ENCODE measurements at regions not wholly inside any gene's neighbourhood (a gene's known extent, or its start where the extent isn't known, plus 50 kb on each side); places are given as distances from the start of the nearest gene placed in this dataset.
"Not testable (repeated sequence)": the region's sequence is repeated elsewhere in the genome, so short reads cannot be mapped to it uniquely, and the experiment has no call there.

DNA sequence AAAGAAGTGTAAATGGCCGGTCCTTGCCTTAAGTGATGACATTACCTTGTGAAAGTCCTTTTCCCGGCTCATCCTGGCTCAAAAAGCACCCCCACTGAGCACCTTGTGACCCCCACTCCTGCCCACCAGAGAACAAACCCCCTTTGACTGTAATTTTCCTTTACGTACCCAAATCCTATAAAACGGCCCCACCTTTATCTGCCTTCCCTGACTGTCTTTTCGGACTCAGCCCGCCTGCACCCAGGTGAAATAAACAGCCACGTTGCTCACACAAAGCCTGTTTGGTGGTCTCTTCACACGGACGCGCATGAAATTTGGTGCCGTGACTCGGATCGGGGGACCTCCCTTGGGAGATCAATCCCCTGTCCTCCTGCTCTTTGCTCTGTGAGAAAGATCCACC lies 112.4 kb downstream of the NPY start:
- DNase-seq: not testable (repeated sequence)

DNA sequence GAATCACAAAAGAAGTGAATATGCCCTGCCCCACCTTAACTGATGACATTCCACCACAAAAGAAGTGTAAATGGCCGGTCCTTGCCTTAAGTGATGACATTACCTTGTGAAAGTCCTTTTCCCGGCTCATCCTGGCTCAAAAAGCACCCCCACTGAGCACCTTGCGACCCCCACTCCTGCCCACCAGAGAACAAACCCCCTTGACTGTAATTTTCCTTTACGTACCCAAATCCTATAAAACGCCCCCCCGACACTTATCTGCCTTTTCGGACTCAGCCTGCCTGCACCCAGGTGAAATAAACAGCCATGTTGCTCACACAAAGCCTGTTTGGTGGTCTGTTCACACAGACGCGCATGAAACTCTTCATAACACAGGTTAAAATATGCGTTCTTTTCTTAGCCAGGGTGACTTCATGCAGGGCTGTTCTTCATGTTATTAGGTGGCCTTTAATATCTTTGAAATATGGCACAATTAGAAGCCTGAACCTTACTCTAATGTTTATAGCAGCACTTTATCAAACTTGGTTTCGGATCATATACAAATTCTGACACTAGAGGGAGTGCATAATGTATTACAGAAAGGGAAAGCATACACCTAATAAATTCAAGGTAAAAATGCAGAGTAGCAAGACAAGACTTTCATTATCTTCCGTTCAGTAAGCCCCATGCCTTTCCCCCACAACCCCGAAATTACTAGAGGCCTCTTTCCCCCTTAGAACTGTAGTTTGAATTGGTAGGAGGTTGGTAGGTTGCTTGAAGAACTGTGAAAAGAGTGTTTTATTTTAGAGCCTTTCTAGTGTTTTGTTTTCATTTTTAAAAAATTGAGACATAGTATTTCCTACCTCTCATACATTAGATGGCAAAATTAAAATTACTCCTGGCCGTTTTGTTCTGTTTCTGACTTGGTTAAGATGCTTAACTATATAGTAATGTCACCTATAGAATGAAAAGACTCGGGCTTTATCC lies 117.9 kb downstream of the NPY start:
- DNase-seq: peak in 1 of 3 donors; percentile 13

DNA sequence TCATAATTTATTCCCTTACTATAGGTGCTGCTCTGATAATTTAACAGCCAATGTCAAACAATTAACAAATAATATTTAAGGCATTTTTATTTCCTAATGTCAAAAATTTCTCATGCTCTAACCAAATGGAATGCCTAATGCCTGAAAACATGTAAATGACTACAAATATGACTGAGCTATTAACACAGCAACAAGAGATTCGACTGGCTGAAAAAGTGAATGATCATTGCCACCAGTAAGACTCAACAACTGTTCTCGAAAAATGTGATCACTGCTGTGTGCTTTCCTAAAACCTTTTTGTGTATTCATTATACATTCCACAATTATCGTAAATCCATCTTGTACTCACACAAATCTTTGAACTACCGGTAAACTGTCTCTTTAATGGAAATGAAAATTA lies 118.7 kb downstream of the NPY start:
- no peak for DNase-seq

DNA sequence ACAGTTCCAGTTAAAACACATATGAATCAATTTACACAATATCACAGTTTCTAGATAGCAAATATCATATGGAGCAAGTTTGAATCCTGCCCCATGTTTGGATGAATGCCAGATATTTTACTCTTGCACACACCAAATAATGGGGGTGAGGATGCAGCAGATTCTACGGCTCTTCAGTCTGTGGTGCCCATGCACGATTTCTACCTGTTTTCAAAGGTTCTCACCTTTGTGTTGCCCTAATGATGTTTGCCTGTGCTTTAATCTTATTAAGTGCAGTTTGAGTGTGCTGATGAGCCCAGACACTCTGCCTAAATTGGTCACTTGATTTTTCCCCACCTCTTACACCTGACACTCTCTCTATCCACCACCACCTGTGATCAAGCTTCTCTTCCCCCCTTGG lies 119.6 kb downstream of the NPY start:
- DNase-seq: no peak

DNA sequence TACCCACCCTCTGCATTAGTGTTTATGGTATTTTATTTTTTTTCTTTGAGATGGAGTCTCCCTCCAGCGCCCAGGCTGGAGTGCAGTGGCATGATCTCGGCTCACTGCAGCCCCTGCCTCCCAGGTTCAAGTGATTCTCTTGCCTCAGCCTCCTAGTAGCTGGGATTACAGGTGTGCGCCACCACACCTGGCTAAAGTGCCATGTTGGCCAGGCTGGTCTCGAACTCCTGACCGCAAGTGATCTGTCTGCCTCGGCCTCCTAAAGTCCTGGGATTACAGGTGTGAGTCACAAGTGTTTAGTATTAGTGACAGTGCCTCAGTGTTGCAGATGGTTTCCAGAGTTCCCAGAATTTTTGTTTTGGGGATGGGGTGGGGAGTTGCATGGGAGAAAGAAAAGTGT lies 120.3 kb downstream of the NPY start:
- no peak for DNase-seq

DNA sequence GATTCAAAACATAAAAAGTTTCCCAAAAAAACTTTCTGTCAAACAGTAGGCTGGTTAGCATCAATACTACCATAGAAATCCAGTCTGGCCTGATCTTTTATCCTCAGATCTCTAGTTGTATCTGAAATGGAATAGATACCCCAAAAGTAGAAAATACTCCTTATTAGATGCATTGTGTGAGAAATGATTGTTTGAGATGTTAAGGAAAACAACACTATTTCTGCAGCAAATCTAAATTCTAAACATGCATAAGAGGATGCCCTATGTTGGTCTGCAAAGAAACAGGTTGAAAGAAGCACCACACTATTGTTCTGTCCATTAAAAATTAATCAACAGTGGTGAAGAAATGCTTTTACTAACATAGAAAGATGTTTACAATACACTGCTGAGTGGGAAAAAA lies 121.0 kb downstream of the NPY start:
- DNase-seq: no peak

DNA sequence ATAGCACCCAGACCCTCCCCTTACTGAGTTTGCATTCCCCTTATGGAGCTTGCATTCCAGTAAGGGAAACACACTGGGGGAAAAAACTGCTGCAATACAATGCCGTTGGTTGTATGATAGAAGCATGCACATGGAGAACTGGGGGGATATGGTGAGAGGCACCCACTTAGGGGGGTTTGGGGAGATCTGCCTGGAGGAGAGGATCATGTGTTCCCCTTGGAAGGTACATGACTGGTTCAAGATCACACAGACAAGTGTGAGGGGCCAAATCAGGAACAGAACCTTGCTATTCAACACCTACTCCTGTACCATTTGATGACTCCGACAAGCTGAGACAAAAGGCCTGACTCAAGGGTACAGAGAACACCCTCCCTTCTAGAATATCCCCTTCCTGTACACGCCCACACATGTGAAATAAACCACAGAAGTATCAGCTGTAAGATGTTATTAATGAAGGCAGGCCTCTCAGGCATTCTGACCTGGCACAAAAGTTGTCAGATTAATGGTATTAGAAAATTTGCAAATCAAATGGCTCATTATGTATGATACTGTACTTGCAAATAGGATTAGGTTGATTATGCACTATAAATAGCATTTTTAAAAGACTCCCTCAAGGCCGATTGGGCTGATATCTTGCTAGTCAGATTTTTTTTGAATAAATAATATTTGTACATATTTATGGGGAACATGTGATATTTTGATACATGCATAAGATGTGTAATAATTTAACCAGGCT lies 122.2 kb downstream of the NPY start:
- peak in 2 of 3 donors; percentile 1 to 8 for DNase-seq

DNA sequence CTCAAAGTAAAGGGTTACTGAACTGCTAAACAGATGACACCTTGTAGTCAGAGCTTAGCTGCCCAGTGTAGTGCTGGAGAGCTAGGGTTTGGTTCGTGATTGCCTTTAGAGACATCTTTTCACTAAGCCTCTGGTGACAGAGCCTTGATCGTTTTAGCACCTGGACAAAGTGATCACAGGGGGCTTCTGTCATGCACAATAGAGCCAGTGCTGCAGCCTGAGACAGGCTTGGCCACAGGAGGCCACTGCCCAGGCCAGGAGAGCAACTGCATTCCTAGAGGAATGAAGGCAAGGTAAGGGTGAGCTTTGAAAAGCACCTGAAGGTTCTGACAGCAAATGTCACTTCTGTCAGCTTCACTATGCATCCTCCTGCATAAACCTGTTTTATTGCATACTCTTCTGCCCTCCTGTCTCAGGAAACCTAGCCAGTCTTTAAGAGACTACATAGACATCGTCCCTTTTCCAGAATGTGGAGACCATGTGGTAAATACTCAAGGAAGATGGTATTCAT lies 122.9 kb downstream of the NPY start:
- DNase-seq: no peak

DNA sequence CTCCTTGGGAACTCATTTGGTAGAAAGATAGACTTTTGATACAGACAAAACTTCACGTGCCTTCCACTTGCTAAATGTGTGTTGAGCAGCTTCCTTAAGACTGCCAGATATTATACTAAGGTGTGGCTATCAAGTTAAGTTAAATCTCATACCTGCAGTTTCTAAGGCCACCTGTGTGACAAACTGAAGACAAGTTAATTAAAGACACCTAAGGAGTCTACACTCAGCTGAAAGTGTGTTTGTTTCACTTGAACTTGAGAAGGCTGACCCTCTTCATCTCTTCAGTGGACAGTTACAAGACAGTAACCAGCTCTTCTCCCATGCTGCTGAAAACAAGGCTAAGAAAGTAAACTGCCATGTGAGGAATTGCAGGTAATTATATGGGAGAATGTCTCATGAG lies 124.0 kb downstream of the NPY start:
- no peak for DNase-seq

DNA sequence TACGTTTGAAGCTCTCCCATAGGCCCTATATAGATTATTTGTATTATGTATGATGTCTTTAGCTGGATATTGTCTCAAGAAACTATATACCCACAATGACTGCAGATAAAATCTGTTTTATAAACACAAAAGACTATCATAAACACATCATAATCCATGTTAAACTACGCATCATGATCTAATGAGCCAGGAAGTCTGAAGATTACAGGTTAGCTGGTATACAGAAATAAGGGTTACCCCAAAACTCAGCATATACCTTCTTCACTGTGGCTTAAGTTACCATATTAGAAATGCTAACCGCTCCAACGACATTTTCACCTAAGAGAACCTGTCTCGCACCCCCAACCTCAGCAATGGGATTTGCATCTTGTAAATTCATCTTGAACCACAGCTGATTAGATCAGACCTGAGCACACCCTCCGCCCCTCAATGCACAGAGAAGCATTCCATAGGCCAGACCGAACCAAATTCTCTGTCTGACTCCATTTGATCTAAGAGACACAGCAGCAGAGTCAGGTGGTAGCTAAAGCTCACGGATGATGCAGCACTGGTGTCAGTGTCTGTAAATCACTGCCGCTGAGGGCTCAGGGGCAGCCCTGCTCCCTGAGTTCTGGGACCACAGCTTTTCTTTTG lies 124.9 kb downstream of the NPY start:
- DNase-seq: no peak

DNA sequence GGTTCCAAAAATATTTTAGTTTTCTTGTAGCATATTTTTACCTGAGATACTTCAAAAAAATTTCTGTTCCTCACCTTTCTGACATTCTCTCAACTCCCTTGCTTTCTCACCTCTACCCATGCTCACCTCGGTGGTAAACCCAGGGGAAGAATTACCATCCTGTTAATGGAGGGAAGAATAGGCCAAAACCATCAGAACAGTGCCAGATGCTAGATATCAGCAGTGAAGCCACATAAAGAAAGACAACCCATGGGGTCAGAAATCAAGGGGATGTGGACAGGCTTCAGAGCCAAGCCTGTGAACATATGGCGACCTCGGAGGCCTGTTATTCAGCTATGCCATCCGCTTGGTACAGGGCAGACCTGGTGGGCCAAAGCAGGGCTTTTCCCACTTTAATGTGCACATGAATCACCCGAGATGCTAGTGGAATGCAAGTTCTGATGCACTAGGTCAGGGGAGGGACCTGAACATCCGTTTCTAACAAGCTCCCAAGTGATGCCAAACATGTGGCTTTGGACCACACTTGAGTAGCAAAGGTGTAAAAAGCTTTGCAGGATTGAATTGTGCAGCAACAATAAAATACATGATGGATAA lies 125.5 kb downstream of the NPY start:
- DNase-seq: no peak

DNA sequence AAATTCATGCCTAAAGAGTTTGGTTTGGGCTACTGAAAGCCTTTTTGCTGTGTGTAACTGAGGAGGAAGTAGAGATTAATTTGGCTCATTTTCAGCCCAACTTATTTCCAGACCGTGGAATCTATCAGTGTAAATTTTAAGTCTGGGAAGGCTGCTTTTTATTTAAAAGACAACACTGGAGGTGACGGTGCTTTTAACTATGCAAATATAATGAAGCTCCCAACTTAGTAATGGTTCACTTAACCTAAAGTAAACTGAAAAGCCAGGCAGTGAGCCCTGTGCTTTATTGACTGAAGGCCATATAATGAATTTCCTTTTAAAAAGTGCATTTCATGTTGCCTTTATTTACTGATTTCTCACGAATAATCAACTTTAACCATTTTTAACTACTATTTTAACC lies 127.2 kb downstream of the NPY start:
- no peak for DNase-seq

DNA sequence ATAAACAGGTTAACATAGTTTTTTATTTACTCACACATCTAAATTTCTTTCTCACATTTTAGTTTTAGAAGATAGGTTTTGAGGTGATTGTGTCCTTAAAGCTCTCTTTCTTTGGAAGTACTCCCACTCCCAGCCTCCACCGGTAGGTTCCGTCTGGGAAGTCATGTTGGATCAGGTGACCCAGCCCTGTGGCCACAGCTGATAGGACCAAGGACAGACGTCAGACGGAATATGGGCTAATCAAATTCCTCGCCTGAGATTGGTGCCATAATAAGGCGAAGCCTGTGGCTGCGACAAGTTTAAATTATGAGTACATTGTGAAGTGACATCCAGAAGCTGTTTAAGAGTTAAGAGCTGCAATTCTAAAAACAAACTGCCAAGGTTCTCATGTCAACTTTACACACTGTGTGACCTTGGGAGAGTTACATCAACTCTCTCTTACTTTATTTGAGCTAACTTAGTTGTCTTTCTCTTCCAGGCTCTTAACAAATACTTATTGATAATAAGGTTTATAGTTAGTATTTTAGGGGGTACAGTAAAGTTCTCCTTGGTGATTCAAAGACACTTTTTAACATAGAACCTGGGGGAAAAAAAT lies 133.6 kb downstream of the NPY start:
- DNase-seq: no peak

DNA sequence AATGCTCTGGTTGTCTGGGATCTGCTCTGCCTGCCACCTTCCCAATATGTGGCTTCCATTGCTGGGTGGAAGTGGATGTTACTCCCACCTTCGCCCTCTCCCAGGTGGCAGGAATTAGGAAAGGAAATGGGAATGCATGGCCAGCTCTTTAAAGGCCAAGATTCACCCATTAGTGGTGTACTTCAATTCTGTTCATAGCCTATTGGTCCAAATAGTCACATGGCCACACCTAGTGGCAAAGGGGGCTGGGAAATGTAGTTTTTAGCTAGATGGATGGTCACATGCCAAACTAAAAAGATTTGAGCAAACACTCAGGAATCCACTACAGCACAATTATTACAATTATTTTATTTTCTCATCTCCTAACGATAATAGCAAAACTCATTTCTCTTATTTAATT lies 135.1 kb downstream of the NPY start:
- DNase-seq: peak in 1 of 3 donors; percentile 4

DNA sequence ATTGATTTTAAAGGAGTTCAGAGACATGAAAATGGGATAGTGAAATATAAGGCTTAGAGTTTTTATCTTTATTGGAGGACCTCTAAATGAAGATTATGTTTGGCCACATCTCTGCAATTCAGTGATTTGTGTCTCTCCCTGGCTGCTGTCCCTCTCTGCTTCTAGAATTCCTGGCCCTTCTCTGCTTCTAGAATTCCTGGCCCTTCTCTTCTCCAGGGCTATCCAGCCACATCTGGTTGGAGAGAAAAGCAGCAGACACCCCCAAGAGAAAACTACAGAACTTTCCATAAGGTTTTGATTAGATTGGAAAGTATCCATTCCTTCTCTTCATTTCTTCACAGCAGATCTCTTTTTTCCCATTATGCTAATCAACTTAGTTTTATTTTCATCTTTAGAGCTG lies 135.5 kb downstream of the NPY start:
- DNase-seq: no peak

DNA sequence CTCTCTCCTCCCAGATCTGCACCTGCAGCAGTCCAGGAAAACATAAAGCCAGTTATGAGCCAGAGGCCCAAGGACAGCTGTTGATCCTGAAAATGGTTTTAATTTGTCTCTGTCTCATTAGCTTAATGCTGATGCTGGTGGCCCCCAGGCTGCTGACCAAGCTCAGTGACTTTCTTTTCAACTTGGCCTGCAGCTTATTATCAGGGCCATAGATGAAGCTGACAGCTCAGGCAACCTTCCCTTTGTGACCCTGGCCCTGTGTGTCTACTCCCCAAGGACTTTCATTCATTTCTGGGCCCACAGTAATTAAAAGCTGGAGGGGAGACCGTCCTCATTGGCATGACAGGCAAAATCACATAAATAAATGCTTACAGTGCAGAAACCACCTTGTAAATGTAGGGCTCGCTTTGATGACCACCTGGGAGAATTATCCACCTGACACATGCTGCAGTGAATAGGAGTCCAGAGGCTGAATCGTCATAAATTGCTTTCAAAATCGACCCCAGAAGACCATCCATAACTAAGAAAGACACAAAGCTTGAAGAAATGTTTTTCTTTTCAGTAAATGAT lies 138.5 kb downstream of the NPY start:
- DNase-seq: no peak

DNA sequence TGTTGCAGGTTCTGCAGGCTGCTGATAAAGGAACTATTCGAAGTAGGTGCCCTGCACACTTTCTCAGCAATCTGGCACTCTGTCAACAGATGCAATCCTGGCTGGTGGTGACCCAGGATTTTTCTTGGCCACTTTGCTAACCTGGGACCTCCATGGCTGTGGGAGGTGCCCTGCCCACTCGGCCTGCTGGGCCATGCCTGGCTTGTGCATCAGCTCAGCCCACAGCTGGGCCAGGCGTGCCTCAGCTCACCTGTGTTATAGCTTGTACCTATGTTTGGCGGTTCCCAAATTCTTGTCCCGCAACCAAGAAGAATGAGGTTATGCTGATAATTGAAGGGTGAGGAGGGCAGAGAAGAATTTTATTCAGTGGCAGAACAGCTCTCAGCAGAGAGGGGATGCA lies 141.7 kb downstream of the NPY start:
- no peak for DNase-seq

DNA sequence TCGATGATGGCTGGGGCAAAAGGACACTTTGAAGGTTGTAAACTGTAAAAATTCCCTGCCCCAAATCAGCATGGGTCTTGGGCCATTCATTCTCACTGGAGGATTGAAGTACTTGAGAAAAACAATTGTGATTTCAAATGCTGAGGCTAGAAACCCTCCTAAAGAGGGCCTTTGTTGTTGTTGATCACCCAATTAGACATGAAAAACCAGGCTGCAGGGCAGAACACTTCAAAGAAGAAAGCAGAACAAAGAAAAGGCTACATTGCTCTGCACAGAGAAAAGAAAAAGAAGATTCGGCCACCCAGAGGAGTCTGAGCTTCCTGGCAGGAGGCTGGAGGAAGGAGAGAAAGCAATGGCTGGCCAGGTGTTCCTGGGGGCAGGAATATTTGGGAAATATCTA lies 143.1 kb downstream of the NPY start:
- DNase-seq: no peak

DNA sequence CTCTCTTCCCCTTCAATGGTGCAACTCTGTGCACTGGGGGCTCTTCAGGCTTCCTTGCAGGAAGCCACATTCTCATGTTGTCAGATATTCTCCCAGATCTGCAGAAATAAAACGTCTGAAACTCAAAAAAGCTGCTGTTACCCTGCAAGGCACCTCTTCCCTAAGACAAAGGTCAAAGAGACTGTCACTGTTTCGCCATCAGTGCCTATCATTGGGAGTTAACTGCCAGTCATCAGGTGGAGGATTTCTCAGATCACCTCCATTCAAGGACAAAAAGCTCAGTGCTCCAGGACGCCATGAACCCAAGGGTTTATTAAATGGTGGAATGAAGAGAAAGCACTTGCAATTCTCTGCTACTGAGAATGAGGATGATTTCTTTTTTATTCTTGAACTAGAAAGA lies 144.6 kb upstream of the PALS2 start:
- no peak for DNase-seq

DNA sequence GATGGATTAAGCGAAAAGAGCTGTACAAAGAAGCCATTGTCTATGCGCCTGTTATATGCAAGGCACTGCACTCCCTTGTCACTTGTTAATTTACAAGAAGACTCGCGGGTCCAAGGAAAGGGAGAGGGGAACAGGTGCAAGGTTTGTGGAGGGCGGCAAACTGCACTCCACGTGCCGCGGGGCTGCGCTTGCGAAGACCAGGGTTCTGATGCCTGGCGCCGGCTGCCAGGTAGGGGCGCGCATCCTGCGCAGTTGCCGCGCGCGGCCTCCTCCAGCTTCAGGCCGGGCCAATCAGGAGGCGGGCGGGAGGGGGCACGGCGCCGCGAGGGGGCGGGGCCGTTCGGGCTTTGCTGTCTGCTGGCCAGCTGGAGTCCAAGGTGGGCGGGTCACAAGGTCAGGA lies 140.6 kb upstream of the PALS2 start:
- no peak for DNase-seq

DNA sequence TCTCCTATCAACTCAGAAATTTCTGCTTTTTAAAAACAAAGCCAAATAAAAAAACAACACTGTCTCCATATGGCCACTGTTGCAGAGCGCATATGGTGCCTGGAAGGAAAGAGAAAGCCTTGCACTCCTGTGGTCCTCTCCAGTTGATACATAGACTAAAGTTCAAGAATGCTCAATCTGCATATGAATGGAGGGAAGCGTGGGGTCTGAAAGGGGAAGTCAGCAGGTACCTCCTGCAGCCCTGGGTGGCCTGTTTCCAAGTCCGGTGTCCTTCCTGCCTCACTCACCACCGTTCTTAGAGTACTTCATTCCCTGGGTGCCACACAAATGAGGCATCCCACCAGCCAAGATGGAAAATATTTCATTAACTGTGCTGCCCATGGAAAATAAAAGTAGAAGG lies 138.3 kb upstream of the PALS2 start:
- DNase-seq: no peak

All from suppressor macrophage treated with lipopolysaccharide for 1 hour (primary cell).